ENCODE measurements at regions not wholly inside any gene's neighbourhood (a gene's known extent, or its start where the extent isn't known, plus 50 kb on each side); places are given as distances from the start of the nearest gene placed in this dataset.

DNA sequence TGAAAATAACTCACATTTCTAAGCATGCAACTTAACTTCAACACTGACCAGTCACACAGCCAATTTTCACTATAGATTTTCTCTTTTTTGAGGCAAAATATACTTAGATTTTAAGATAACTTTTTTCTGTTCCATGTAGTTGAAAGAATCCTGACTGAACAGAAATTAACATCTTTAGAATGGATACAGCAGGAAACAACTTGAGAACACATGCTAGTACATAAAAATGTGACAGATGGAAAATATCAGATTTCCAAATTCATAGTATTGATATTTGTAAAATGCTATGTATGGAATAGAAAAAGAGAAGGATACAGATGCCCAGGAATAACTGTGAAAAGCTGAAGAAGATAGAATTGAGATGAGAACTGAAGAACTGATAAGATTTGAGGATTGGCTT is 1270.6 kb downstream of the KCNT2 start:
- no peaks in the 10 kb centered on the region for H3K9me3 ChIP-seq (ENCODE audit: control insufficient read depth, low read length)
- H3K4me3 ChIP-seq (ENCODE audit: low read length) = no peak overlapping the region
- no peak overlapping the region for H3K9ac ChIP-seq (ENCODE audit: low read length)
- H3K27me3 ChIP-seq (ENCODE audit: control insufficient read depth, insufficient read depth, low read length) = no peaks in the 10 kb centered on the region
- no peaks in the 10 kb centered on the region for H3K36me3 ChIP-seq (ENCODE audit: control insufficient read depth, insufficient read depth, low read length)
- no peaks in the 10 kb centered on the region for H3K4me1 ChIP-seq (ENCODE audit: control insufficient read depth, insufficient read depth, low read length)

DNA sequence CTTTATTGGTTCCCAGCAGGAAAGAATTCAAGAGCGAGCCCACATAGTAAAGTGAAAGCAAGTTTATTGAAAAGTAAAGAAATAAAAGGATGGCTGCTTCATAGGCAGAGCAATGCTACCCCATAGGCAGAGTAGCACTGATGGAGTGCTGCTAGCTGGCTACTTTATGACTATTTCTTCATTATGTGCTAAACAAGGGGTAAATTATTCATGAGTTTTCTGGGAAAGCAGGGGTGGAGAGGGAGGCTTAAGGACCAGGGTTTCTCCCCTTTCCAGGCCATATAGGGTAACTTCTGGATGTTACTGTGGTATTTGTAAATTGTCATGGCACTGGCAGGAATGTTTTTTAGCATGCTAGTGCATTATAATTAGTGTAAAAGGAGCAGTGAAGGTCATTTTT is 1271.4 kb downstream of the KCNT2 start:
- no peak overlapping the region for H3K4me3 ChIP-seq (ENCODE audit: low read length)
- no peaks in the 10 kb centered on the region for H3K4me1 ChIP-seq (ENCODE audit: control insufficient read depth, insufficient read depth, low read length)
- no peaks in the 10 kb centered on the region for H3K9me3 ChIP-seq (ENCODE audit: control insufficient read depth, low read length)
- no peaks in the 10 kb centered on the region for H3K36me3 ChIP-seq (ENCODE audit: control insufficient read depth, insufficient read depth, low read length)
- H3K9ac ChIP-seq (ENCODE audit: low read length) = no peak overlapping the region
- no peaks in the 10 kb centered on the region for H3K27me3 ChIP-seq (ENCODE audit: control insufficient read depth, insufficient read depth, low read length)

DNA sequence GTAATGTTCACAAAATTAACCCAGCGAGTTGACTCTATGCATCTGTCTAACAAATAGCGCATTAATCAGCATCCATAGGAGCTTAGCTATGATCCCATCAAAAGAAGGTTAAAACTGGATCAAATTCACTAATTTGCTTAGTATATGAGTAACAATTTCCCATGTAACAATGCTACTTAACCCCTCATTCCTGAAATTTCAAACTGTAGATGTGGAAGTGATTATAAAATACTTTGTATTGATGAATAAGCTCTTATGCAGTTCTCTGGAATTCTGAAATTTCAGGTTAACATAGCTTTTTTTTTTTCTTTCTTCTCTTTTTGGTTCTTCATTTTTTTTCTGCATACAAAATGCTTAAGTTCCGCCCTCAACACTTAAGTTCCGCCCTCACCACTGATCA is 1272.7 kb downstream of the KCNT2 start:
- Histone ChIP-seq H3K36me3 (ENCODE audit: control insufficient read depth, insufficient read depth, low read length) (no peaks in the 10 kb centered on the region), H3K4me3 (ENCODE audit: low read length) (no peak overlapping the region), H3K9ac (ENCODE audit: low read length) (no peak overlapping the region), H3K9me3 (ENCODE audit: control insufficient read depth, low read length) (no peaks in the 10 kb centered on the region), H3K27me3 (ENCODE audit: control insufficient read depth, insufficient read depth, low read length) (no peaks in the 10 kb centered on the region), H3K4me1 (ENCODE audit: control insufficient read depth, insufficient read depth, low read length) (no peaks in the 10 kb centered on the region)

DNA sequence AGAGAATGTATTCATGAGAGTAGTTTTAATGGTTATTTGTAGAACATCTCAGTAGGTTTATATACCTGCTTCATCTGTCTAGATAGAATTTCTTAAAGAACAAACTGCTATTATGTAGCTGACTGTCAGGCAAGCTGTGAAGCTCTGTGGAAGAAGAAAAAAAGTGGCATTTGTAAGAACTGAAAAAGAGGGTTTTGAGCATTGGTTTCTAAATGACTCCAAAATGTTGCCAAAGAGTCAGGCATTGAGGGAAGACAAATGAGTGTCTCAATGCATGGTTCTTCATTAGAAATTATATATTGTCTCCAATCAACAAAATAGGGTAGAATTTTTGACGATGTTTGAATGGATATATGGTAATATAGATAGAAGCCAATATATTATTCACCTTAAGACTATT is 1276.1 kb downstream of the KCNT2 start:
- Histone ChIP-seq H3K9me3 (ENCODE audit: control insufficient read depth, low read length) (no peaks in the 10 kb centered on the region), H3K9ac (ENCODE audit: low read length) (no peak overlapping the region), H3K4me3 (ENCODE audit: low read length) (no peak overlapping the region), H3K4me1 (ENCODE audit: control insufficient read depth, insufficient read depth, low read length) (no peaks in the 10 kb centered on the region), H3K27me3 (ENCODE audit: control insufficient read depth, insufficient read depth, low read length) (no peaks in the 10 kb centered on the region), H3K36me3 (ENCODE audit: control insufficient read depth, insufficient read depth, low read length) (no peaks in the 10 kb centered on the region)

DNA sequence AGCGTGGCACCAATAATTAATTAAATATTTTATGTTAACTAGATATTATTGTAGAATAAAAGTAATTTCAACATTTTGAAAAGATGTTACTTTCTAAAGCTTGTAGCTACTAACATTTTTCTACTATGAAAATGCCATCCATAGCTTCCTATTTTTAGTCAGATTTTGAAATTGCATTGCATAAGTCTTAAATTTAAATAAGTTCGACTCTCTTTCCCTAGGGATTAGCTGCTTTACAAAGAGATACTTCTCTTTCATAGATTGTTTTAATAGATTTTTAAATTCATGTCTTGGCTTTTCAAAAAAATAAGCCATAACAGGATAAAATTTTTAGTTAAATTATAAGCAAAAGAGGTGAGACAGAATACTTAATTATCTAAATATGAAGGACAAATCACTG is 1279.6 kb downstream of the KCNT2 start:
- H3K9ac ChIP-seq (ENCODE audit: low read length) = no peak overlapping the region
- no peak overlapping the region for H3K4me3 ChIP-seq (ENCODE audit: low read length)
- no peaks in the 10 kb centered on the region for H3K36me3 ChIP-seq (ENCODE audit: control insufficient read depth, insufficient read depth, low read length)
- H3K4me1 ChIP-seq (ENCODE audit: control insufficient read depth, insufficient read depth, low read length) = no peaks in the 10 kb centered on the region
- no peaks in the 10 kb centered on the region for H3K27me3 ChIP-seq (ENCODE audit: control insufficient read depth, insufficient read depth, low read length)
- no peaks in the 10 kb centered on the region for H3K9me3 ChIP-seq (ENCODE audit: control insufficient read depth, low read length)

DNA sequence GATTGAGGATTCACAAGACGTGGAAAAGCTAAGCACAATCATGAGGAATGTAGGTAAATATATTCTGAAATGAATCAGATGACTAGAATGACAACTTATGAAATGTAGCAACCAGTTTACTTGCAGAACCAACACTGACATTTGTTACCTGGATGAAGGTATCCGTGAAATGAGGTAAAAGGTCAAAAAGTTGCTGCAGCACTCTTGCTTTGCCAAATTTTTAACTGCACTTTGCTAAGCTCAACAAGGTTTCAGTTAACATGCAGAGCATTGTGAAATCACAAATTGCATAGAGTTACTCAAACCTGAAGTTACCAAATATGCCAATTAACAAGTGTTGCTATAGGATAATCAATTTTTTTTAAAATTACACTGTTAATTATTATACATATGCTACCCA is 1280.1 kb downstream of the KCNT2 start:
- Histone ChIP-seq H3K4me3 (ENCODE audit: low read length) (no peak overlapping the region), H3K9ac (ENCODE audit: low read length) (no peak overlapping the region)

DNA sequence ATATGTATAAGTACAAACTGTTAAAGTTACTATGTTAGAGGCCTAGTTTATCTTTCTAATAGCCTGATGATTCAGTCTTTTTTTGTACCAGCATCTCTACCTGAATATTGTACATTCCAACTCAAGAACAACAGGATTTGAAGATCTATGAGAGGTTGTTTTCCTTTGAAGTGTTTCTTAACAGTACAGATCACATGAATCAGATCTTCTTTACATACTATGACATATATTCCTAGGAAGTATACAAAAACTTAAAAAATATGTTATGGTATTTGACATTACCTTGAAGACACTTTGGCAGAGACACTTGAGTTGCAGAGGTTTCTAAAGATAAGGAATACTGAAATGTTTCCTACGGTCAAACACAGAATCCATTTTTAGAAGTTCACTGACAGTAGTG is 1280.9 kb downstream of the KCNT2 start:
- Histone ChIP-seq H3K9ac (ENCODE audit: low read length) (no peak overlapping the region), H3K9me3 (ENCODE audit: control insufficient read depth, low read length) (no peaks in the 10 kb centered on the region), H3K27me3 (ENCODE audit: control insufficient read depth, insufficient read depth, low read length) (no peaks in the 10 kb centered on the region), H3K36me3 (ENCODE audit: control insufficient read depth, insufficient read depth, low read length) (no peaks in the 10 kb centered on the region), H3K4me3 (ENCODE audit: low read length) (no peak overlapping the region), H3K4me1 (ENCODE audit: control insufficient read depth, insufficient read depth, low read length) (no peaks in the 10 kb centered on the region)

More for the DNA sequence above, 1280.1 kb downstream of the KCNT2 start:
- H3K36me3 ChIP-seq (ENCODE audit: control insufficient read depth, insufficient read depth, low read length) = no peaks in the 10 kb centered on the region
- H3K9me3 ChIP-seq (ENCODE audit: control insufficient read depth, low read length) = no peaks in the 10 kb centered on the region
- H3K4me1 ChIP-seq (ENCODE audit: control insufficient read depth, insufficient read depth, low read length) = no peaks in the 10 kb centered on the region
- no peaks in the 10 kb centered on the region for H3K27me3 ChIP-seq (ENCODE audit: control insufficient read depth, insufficient read depth, low read length)

DNA sequence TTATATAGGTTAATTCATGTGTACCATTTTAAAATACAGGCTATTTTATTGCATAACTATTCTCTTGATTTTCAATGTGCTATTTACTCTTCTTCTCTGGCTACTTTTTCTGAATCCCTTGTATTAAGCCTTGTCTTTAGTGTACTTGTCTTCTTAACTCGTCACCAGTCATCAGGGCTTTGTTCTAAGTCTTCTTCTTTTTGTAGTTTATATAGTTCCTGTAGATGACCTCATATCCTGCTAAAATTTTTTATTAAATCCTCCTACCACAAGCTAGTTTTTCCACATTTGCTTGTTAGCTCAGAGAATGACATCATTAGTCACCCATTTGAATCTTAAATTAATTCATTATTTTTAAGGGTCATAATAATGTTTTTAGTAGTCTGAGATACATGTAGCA is 1281.9 kb downstream of the KCNT2 start:
- Histone ChIP-seq H3K4me3 (ENCODE audit: low read length) (no peak overlapping the region), H3K4me1 (ENCODE audit: control insufficient read depth, insufficient read depth, low read length) (no peaks in the 10 kb centered on the region), H3K9me3 (ENCODE audit: control insufficient read depth, low read length) (no peaks in the 10 kb centered on the region), H3K9ac (ENCODE audit: low read length) (no peak overlapping the region), H3K27me3 (ENCODE audit: control insufficient read depth, insufficient read depth, low read length) (no peaks in the 10 kb centered on the region), H3K36me3 (ENCODE audit: control insufficient read depth, insufficient read depth, low read length) (no peaks in the 10 kb centered on the region)

DNA sequence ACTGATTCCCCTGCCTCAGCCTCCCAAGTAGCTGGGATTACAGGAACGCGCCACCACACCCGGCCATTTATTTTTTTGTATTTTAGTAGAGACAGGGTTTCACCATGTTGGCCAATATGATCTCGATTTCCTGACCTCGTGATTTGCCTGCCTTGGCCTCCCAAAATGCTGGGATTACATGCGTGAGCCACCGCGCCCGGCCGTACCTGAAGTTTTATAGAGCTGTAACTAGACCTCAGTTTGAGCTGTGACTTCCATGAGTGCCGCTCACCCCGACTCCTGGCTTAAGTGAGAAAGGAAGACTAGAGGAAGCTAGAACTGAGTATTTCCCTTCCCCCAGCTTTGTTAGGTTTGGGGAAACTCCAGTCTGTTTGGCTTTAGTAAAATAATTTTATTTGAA is 1283.1 kb downstream of the KCNT2 start:
- Histone ChIP-seq H3K36me3 (ENCODE audit: control insufficient read depth, insufficient read depth, low read length) (no peaks in the 10 kb centered on the region), H3K4me3 (ENCODE audit: low read length) (no peak overlapping the region), H3K4me1 (ENCODE audit: control insufficient read depth, insufficient read depth, low read length) (no peaks in the 10 kb centered on the region), H3K27me3 (ENCODE audit: control insufficient read depth, insufficient read depth, low read length) (no peaks in the 10 kb centered on the region), H3K9ac (ENCODE audit: low read length) (no peak overlapping the region), H3K9me3 (ENCODE audit: control insufficient read depth, low read length) (no peaks in the 10 kb centered on the region)

DNA sequence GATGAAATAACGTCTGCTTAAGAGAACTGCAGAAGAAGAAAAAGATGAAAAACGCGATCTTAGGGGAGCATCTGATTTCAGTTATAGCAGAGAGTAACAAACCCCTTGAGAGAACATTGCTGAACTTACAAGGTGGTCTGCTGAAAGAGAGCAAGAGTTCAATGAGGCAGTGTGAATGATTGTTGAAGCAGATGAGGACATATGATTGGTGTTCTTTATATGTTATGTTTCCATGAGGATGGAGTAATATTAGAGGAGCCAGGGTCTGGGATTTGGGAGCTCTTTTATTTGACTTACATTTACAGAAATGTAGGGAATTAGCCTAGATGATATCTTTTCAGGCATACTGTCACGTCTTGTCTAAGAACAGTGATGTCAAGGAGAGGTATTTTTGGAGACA is 1302.0 kb downstream of the KCNT2 start:
- Histone ChIP-seq H3K36me3 (ENCODE audit: control insufficient read depth, insufficient read depth, low read length) (no peaks in the 10 kb centered on the region), H3K9ac (ENCODE audit: low read length) (no peak overlapping the region), H3K9me3 (ENCODE audit: control insufficient read depth, low read length) (no peaks in the 10 kb centered on the region), H3K4me1 (ENCODE audit: control insufficient read depth, insufficient read depth, low read length) (no peaks in the 10 kb centered on the region), H3K27me3 (ENCODE audit: control insufficient read depth, insufficient read depth, low read length) (no peaks in the 10 kb centered on the region), H3K4me3 (ENCODE audit: low read length) (no peak overlapping the region)

DNA sequence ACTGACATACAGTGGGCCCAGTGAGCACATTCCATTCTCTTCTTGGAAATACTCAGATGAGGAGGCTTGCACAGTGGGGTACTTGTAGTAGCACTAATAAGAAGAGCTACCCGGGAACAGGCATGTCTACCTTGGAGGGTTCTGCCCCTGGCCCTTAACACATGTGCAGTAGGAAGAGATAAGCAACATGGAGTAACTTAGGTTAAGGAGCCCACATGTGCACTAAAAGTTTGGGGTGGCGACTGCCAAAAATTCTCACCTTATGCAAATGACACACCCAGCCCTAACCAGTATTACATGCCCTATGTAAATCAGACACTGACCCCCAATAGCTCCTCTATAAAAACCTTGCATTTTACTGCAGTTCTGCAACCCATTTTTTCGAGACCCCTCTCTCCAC is 1313.3 kb downstream of the KCNT2 start:
- H3K27me3 ChIP-seq (ENCODE audit: control insufficient read depth, insufficient read depth, low read length) = no peaks in the 10 kb centered on the region
- H3K4me3 ChIP-seq (ENCODE audit: low read length) = no peak overlapping the region
- H3K9ac ChIP-seq (ENCODE audit: low read length) = no peak overlapping the region
- H3K9me3 ChIP-seq (ENCODE audit: control insufficient read depth, low read length) = no peaks in the 10 kb centered on the region
- no peaks in the 10 kb centered on the region for H3K36me3 ChIP-seq (ENCODE audit: control insufficient read depth, insufficient read depth, low read length)
- H3K4me1 ChIP-seq (ENCODE audit: control insufficient read depth, insufficient read depth, low read length) = no peaks in the 10 kb centered on the region

DNA sequence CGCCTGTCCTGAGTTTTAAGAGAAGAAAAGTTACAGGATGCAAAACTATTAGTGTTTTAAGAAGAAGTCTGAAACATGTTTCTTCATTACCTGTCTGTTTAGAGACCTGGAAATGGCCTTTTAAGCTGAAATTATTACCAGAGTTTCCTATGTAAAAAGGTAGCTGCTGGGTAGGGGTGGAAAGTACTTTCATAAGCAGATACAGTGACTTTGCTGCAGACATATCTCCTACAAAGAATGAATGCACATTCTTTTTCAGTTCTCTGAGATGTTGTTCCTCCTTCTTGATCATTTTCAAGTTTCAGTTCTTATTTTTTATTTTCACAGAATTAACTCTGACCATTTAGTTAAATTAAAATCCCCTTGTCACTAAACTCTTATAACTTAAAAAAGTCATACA is 1329.6 kb downstream of the KCNT2 start:
- Histone ChIP-seq H3K9me3 (ENCODE audit: control insufficient read depth, low read length) (no peaks in the 10 kb centered on the region), H3K4me3 (ENCODE audit: low read length) (no peak overlapping the region), H3K27me3 (ENCODE audit: control insufficient read depth, insufficient read depth, low read length) (no peaks in the 10 kb centered on the region), H3K4me1 (ENCODE audit: control insufficient read depth, insufficient read depth, low read length) (no peaks in the 10 kb centered on the region), H3K9ac (ENCODE audit: low read length) (no peak overlapping the region), H3K36me3 (ENCODE audit: control insufficient read depth, insufficient read depth, low read length) (no peaks in the 10 kb centered on the region)

DNA sequence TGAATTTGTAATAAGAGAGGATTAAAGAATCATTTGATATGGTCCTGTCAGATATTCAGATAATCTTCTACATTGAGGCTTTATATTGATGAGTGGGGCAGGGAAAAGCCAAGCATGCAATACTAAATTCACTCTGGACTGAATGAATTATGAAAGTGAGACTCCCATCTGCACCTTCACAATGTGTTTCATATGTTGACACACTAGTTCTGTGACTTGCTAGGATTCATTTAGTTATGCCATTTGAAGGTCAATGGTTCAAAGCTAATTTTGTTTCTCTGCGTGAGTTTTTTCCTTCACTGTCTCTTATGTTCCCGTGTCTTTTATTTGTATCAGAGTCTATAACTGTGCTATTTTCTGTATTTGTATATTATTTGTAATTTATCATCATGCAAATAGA is 1332.5 kb downstream of the KCNT2 start:
- Histone ChIP-seq H3K27me3 (ENCODE audit: control insufficient read depth, insufficient read depth, low read length) (no peaks in the 10 kb centered on the region), H3K4me3 (ENCODE audit: low read length) (no peak overlapping the region), H3K4me1 (ENCODE audit: control insufficient read depth, insufficient read depth, low read length) (no peaks in the 10 kb centered on the region), H3K9ac (ENCODE audit: low read length) (no peak overlapping the region), H3K9me3 (ENCODE audit: control insufficient read depth, low read length) (no peaks in the 10 kb centered on the region), H3K36me3 (ENCODE audit: control insufficient read depth, insufficient read depth, low read length) (no peaks in the 10 kb centered on the region)
